ENCODE measurements at regions not wholly inside any gene's neighbourhood (a gene's known extent, or its start where the extent isn't known, plus 50 kb on each side); places are given as distances from the start of the nearest gene placed in this dataset.

GRCh38 chr2:126409850-126410249 lies 246.1 kb upstream of the GYPC start:
- Mint-ChIP-seq H3K27ac (no peak overlapping the region), H3K27me3 (peaks cover 10 to 28% of the 10 kb centered on the region in 2 donors), H3K4me3 (no peak overlapping the region), H3K4me1 (ENCODE audit: low read depth in 2 of 2) (peaks cover 0 to 4% of the 10 kb centered on the region in 2 donors), H3K36me3 (no peaks in the 10 kb centered on the region), H3K9me3 (no peaks in the 10 kb centered on the region)
- ATAC-seq = no peak
- no peak for DNase-seq (ENCODE audit: low spot score)

GRCh38 chr2:126413079-126413478 lies 242.9 kb upstream of the GYPC start:
- no peak overlapping the region for H3K4me3 Mint-ChIP-seq
- H3K9me3 Mint-ChIP-seq = peaks cover 4% of the 10 kb centered on the region
- ATAC-seq = no peak
- no peak for DNase-seq (ENCODE audit: low spot score)
- H3K27me3 Mint-ChIP-seq = peaks cover 7% of the 10 kb centered on the region in 2 donors
- H3K36me3 Mint-ChIP-seq = no peaks in the 10 kb centered on the region
- H3K4me1 Mint-ChIP-seq (ENCODE audit: low read depth in 2 of 2) = peaks cover 0 to 4% of the 10 kb centered on the region in 2 donors
- H3K27ac Mint-ChIP-seq = no peak overlapping the region

- Mint-ChIP-seq H3K4me3 (no peak overlapping the region), H3K4me1 (ENCODE audit: low read depth in 2 of 2) (no peaks in the 10 kb centered on the region), H3K27ac (no peak overlapping the region), H3K9me3 (peaks cover 18% of the 10 kb centered on the region), H3K27me3 (peaks cover 0 to 7% of the 10 kb centered on the region in 2 donors), H3K36me3 (peaks cover 6% of the 10 kb centered on the region)
- ATAC-seq (no peak), DNase-seq (ENCODE audit: low spot score) (no peak)
These were observed 236.6 kb upstream of the GYPC start for GRCh38 chr2:126419403-126419802.

GRCh38 chr2:126425943-126426342 lies 230.0 kb upstream of the GYPC start:
- Mint-ChIP-seq H3K9me3 (peaks cover 6% of the 10 kb centered on the region), H3K4me1 (ENCODE audit: low read depth in 2 of 2) (no peaks in the 10 kb centered on the region), H3K27me3 (peaks cover 0 to 7% of the 10 kb centered on the region in 2 donors), H3K36me3 (peaks cover 4% of the 10 kb centered on the region), H3K4me3 (no peak overlapping the region), H3K27ac (no peak overlapping the region)
- DNase-seq (ENCODE audit: low spot score) (no peak), ATAC-seq (no peak)

GRCh38 chr2:126429103-126429502 lies 226.9 kb upstream of the GYPC start:
- no peak overlapping the region for H3K27ac Mint-ChIP-seq
- ATAC-seq (no peak), DNase-seq (ENCODE audit: low spot score) (no peak)
- no peaks in the 10 kb centered on the region for H3K4me1 Mint-ChIP-seq (ENCODE audit: low read depth in 2 of 2)
- peaks cover 0 to under 1% of the 10 kb centered on the region in 2 donors for H3K27me3 Mint-ChIP-seq
- H3K36me3 Mint-ChIP-seq = no peaks in the 10 kb centered on the region
- H3K9me3 Mint-ChIP-seq = no peaks in the 10 kb centered on the region
- no peak overlapping the region for H3K4me3 Mint-ChIP-seq

- ATAC-seq (no peak), DNase-seq (ENCODE audit: low spot score) (no peak)
- Mint-ChIP-seq H3K36me3 (no peaks in the 10 kb centered on the region), H3K9me3 (no peaks in the 10 kb centered on the region), H3K4me1 (ENCODE audit: low read depth in 2 of 2) (no peaks in the 10 kb centered on the region), H3K4me3 (no peak overlapping the region), H3K27me3 (peaks cover 0 to 3% of the 10 kb centered on the region in 2 donors), H3K27ac (no peak overlapping the region)
These were observed 224.8 kb upstream of the GYPC start for GRCh38 chr2:126431136-126431535.

- DNase-seq (ENCODE audit: low spot score) = no peak
- no peak for ATAC-seq
- no peaks in the 10 kb centered on the region for H3K4me1 Mint-ChIP-seq (ENCODE audit: low read depth in 2 of 2)
- H3K9me3 Mint-ChIP-seq = no peaks in the 10 kb centered on the region
- no peak overlapping the region for H3K27ac Mint-ChIP-seq
- peaks cover 5 to 8% of the 10 kb centered on the region in 2 donors for H3K27me3 Mint-ChIP-seq
- H3K4me3 Mint-ChIP-seq = no peak overlapping the region
- H3K36me3 Mint-ChIP-seq = no peaks in the 10 kb centered on the region
These were observed 219.5 kb upstream of the GYPC start for GRCh38 chr2:126436411-126436810.

- Mint-ChIP-seq H3K36me3 (no peaks in the 10 kb centered on the region), H3K27ac (no peak overlapping the region), H3K4me3 (no peak overlapping the region)
These were observed 218.9 kb upstream of the GYPC start for GRCh38 chr2:126437016-126437415.

GRCh38 chr2:126444512-126444911 lies 211.4 kb upstream of the GYPC start:
- peaks cover 2% of the 10 kb centered on the region for H3K9me3 Mint-ChIP-seq
- ATAC-seq = no peak
- no peaks in the 10 kb centered on the region for H3K4me1 Mint-ChIP-seq (ENCODE audit: low read depth in 2 of 2)
- H3K27ac Mint-ChIP-seq = no peak overlapping the region
- H3K27me3 Mint-ChIP-seq = peaks cover 5 to 31% of the 10 kb centered on the region in 2 donors
- no peak overlapping the region for H3K4me3 Mint-ChIP-seq
- no peaks in the 10 kb centered on the region for H3K36me3 Mint-ChIP-seq
- no peak for DNase-seq (ENCODE audit: low spot score)

More at GRCh38 chr2:126437016-126437415, 218.9 kb upstream of the GYPC start:
- Mint-ChIP-seq H3K27me3 (peaks cover 5 to 9% of the 10 kb centered on the region in 2 donors), H3K4me1 (ENCODE audit: low read depth in 2 of 2) (no peaks in the 10 kb centered on the region), H3K9me3 (no peaks in the 10 kb centered on the region)
- no peak for DNase-seq (ENCODE audit: low spot score)
- no peak for ATAC-seq

- Mint-ChIP-seq H3K9me3 (peaks cover 2% of the 10 kb centered on the region), H3K4me3 (no peak overlapping the region), H3K36me3 (no peaks in the 10 kb centered on the region), H3K27ac (no peak overlapping the region), H3K4me1 (ENCODE audit: low read depth in 2 of 2) (no peaks in the 10 kb centered on the region), H3K27me3 (peaks cover 2 to 24% of the 10 kb centered on the region in 2 donors)
- DNase-seq (ENCODE audit: low spot score) (no peak), ATAC-seq (peak in 1 of 2 donors; percentile 32)
These were observed 209.8 kb upstream of the GYPC start for GRCh38 chr2:126446106-126446695.

- no peaks in the 10 kb centered on the region for H3K36me3 Mint-ChIP-seq
- ATAC-seq = no peak
These were observed 207.3 kb upstream of the GYPC start for GRCh38 chr2:126448611-126449010.

GRCh38 chr2:126449677-126450076 lies 206.3 kb upstream of the GYPC start:
- Mint-ChIP-seq H3K4me1 (ENCODE audit: low read depth in 2 of 2) (no peaks in the 10 kb centered on the region), H3K27ac (no peak overlapping the region), H3K4me3 (no peak overlapping the region), H3K9me3 (peaks cover 2% of the 10 kb centered on the region), H3K27me3 (peaks cover 2 to 7% of the 10 kb centered on the region in 2 donors), H3K36me3 (no peaks in the 10 kb centered on the region)
- ATAC-seq = no peak
- DNase-seq (ENCODE audit: low spot score) = no peak

More at GRCh38 chr2:126448611-126449010, 207.3 kb upstream of the GYPC start:
- H3K27me3 Mint-ChIP-seq = peaks cover 2 to 13% of the 10 kb centered on the region in 2 donors
- no peak overlapping the region for H3K27ac Mint-ChIP-seq
- no peak overlapping the region for H3K4me3 Mint-ChIP-seq
- peaks cover 2% of the 10 kb centered on the region for H3K9me3 Mint-ChIP-seq
- DNase-seq (ENCODE audit: low spot score) = no peak
- no peaks in the 10 kb centered on the region for H3K4me1 Mint-ChIP-seq (ENCODE audit: low read depth in 2 of 2)

GRCh38 chr2:126463892-126464674 lies 191.9 kb upstream of the GYPC start:
- Mint-ChIP-seq H3K27me3 (peaks cover 0 to 10% of the 10 kb centered on the region in 2 donors), H3K27ac (no peak overlapping the region), H3K4me3 (no peak overlapping the region), H3K4me1 (ENCODE audit: low read depth in 2 of 2) (no peaks in the 10 kb centered on the region), H3K9me3 (no peaks in the 10 kb centered on the region), H3K36me3 (no peaks in the 10 kb centered on the region)
- no peak for ATAC-seq
- no peak for DNase-seq (ENCODE audit: low spot score)

- H3K27me3 Mint-ChIP-seq = peaks cover 6 to 7% of the 10 kb centered on the region in 2 donors
- no peaks in the 10 kb centered on the region for H3K9me3 Mint-ChIP-seq
- no peak for ATAC-seq
- DNase-seq (ENCODE audit: low spot score) = no peak
- H3K27ac Mint-ChIP-seq = no peak overlapping the region
- H3K36me3 Mint-ChIP-seq = no peaks in the 10 kb centered on the region
- H3K4me3 Mint-ChIP-seq = no peak overlapping the region
- no peaks in the 10 kb centered on the region for H3K4me1 Mint-ChIP-seq (ENCODE audit: low read depth in 2 of 2)
These were observed 188.4 kb upstream of the GYPC start for GRCh38 chr2:126467367-126468054.

All from natural killer cell treated with Interleukin-12 subunit alpha and Interleukin-12 subunit beta and Interleukin-15 and Interleukin-18, amount 100 ng/mL, for 72 hours (primary cell).